ENCODE measurements at regions not wholly inside any gene's neighbourhood (a gene's known extent, or its start where the extent isn't known, plus 50 kb on each side); places are given as distances from the start of the nearest gene placed in this dataset.

DNA sequence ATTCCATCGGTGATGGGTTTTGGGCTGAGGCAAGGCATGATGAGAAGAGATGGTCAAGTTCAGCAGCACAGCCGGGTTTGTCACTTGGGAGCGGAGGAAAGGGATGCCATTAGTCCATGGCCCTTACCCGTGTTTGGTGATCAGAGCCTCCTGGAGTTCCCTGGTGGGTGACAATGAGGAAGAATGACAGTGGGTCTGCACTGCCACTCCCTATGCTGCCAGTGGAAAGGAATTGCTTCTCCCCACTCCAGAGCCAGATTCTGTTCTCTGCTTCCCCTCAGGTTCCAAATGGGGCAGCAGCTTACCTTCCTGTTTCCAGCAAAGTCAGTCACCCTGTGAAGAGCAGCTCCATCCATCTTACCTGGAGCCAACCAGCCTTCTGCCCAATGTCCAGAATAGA is 393.1 kb downstream of the PTPRU start:
- TF ChIP-seq EP300 (IDR thresholded peaks at IDR 0.05) = no peak
- no peak for TF ChIP-seq POLR2AphosphoS5 (IDR thresholded peaks at IDR 0.05)
